Smooth muscle cell (in vitro differentiated cells): ENCODE measurements at regions not wholly inside any gene's neighbourhood (a gene's known extent, or its start where the extent isn't known, plus 50 kb on each side); places are given as distances from the start of the nearest gene placed in this dataset.
"Not testable (repeated sequence)": the region's sequence is repeated elsewhere in the genome, so short reads cannot be mapped to it uniquely, and the experiment has no call there.

Experiments used
- DNase-seq: peaks from one replicate; lab custom pipeline; 2025; ENCODE audit not compliant: unreplicated experiment; lab: John Stamatoyannopoulos, UW
- H2AFZ ChIP-seq: fragments of 200-600 bp; sonication (generic); 2 replicates; pipeline ENCODE4 v1.6.0; 2016; ENCODE audit warnings: antibody characterized with exemption, low read depth, mild to moderate bottlenecking
- H3F3A ChIP-seq: fragments of 200-600 bp; sonication (generic); 2 replicates; pipeline ENCODE4 v1.6.0; 2017; ENCODE audit warnings: antibody characterized with exemption, low read depth
- H3K27ac ChIP-seq: fragments of 200-600 bp; sonication (generic); 2 replicates; pipeline ENCODE4 v1.5.1; 2016; ENCODE audit warnings: low read depth, mild to moderate bottlenecking
- H3K27me3 ChIP-seq: fragments of 200-600 bp; sonication (generic); 2 replicates; pipeline ENCODE4 v1.6.1; 2016; ENCODE audit warnings: low read depth, mild to moderate bottlenecking
- H3K36me3 ChIP-seq: fragments of 200-600 bp; sonication (generic); 2 replicates; pipeline ENCODE4 v1.5.1; 2016; ENCODE audit warnings: low read depth
- H3K4me1 ChIP-seq: fragments of 200-600 bp; sonication (generic); 2 replicates; pipeline ENCODE4 v1.5.1; 2016; ENCODE audit warnings: low read depth
- H3K4me2 ChIP-seq: fragments of 200-600 bp; sonication (generic); 2 replicates; pipeline ENCODE4 v1.6.0; 2016; ENCODE audit warnings: mild to moderate bottlenecking
- H3K4me3 ChIP-seq: fragments of 200-600 bp; sonication (generic); 2 replicates; pipeline ENCODE4 v1.5.1; 2016; ENCODE audit warnings: mild to moderate bottlenecking
- H3K79me2 ChIP-seq: fragments of 200-600 bp; sonication (generic); 2 replicates; pipeline ENCODE4 v1.6.0; 2016; ENCODE audit warnings: low read depth, mild to moderate bottlenecking
- H3K9ac ChIP-seq: fragments of 200-600 bp; sonication (generic); 2 replicates; pipeline ENCODE4 v1.6.0; 2016; ENCODE audit warnings: low read depth
- H3K9me3 ChIP-seq: fragments of 200-600 bp; sonication (generic); replicated peaks from 2 replicates; pipeline ENCODE4 v1.5.1; 2016; ENCODE audit warnings: low read depth
- H4K20me1 ChIP-seq: fragments of 200-600 bp; sonication (generic); 2 replicates; pipeline ENCODE4 v1.6.0; 2016; ENCODE audit warnings: low read depth
- WGBS: methylation state at CpG from one replicate; pipeline ENCODE4 v1.1.7; 2016; ENCODE audit warnings: low lambda C conversion rate; 5-methylcytosine and 5-hydroxymethylcytosine counted together
- TF ChIP-seq, protein P1 (sequence below): fragments of 200-600 bp; sonication (generic); IDR thresholded peaks from 2 replicates; pipeline ENCODE4 v1.5.1; 2017; ENCODE audit warnings: borderline replicate concordance, mild to moderate bottlenecking, antibody characterized with exemption; ENCODE audit not compliant: insufficient read depth, poor library complexity, severe bottlenecking

DNA sequence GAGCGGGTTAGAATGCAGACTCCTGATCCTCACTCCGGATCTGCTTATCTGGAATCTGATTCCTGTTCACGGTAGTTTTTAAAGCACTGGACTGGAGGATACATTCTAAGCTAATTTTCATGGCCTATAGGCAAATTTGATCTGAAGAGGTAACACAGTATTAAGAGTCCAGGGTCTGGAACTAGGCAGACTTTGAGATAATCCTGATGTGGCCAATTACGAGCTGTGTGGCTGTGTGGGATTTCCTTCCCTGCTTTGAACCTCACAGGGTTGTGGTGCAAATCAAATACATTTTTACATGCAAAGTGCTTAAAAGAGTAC is 285.2 kb downstream of the MIAT start:
- H3K27me3 ChIP-seq, result peaks cover 6% of the 10 kb centered on the region
- 17% methylated on average over 4 of the region's 4 CpGs for whole genome bisulfite sequencing

DNA sequence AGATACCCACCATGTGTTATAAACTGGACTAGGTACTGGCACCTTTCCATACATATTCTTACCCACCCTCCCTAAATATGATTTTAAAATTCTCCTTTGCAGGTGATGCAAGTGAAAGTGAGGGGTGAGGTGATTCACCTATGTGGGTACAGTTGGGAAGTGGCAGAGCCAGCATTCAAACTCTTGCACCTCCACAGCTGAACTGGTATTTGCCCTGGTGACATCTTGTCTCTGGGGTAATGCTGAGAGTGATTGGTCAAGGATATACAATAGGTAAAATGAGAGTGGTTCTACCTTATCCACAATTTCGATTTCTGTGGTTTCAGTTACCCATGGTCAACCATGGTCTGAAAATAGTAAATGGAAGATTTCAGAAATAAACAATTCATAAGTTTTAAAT is 288.2 kb downstream of the MIAT start:
- TF ChIP-seq, protein P1, sequence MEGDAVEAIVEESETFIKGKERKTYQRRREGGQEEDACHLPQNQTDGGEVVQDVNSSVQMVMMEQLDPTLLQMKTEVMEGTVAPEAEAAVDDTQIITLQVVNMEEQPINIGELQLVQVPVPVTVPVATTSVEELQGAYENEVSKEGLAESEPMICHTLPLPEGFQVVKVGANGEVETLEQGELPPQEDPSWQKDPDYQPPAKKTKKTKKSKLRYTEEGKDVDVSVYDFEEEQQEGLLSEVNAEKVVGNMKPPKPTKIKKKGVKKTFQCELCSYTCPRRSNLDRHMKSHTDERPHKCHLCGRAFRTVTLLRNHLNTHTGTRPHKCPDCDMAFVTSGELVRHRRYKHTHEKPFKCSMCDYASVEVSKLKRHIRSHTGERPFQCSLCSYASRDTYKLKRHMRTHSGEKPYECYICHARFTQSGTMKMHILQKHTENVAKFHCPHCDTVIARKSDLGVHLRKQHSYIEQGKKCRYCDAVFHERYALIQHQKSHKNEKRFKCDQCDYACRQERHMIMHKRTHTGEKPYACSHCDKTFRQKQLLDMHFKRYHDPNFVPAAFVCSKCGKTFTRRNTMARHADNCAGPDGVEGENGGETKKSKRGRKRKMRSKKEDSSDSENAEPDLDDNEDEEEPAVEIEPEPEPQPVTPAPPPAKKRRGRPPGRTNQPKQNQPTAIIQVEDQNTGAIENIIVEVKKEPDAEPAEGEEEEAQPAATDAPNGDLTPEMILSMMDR, result no peak
- H3K27me3 ChIP-seq, result peaks cover 6% of the 10 kb centered on the region
- no peak overlapping the region for H3K4me2 ChIP-seq
- H3K79me2 ChIP-seq, result no peaks in the 10 kb centered on the region
- H3K4me1 ChIP-seq, result peaks cover 14% of the 10 kb centered on the region
- H2AFZ ChIP-seq, result no peak overlapping the region
- H4K20me1 ChIP-seq, result no peaks in the 10 kb centered on the region
- H3K36me3 ChIP-seq, result no peaks in the 10 kb centered on the region
- no peaks in the 10 kb centered on the region for H3F3A ChIP-seq
- no peak overlapping the region for H3K27ac ChIP-seq
- no peak for DNase-seq
- WGBS, result 70% methylated on average over 1 of the region's 1 CpG
- H3K9ac ChIP-seq, result no peak overlapping the region
- no peak overlapping the region for H3K4me3 ChIP-seq
- no peaks in the 10 kb centered on the region for H3K9me3 ChIP-seq

More for the DNA sequence above, 285.2 kb downstream of the MIAT start:
- Histone ChIP-seq H4K20me1 (no peaks in the 10 kb centered on the region), H3K9me3 (no peaks in the 10 kb centered on the region), H3K79me2 (no peaks in the 10 kb centered on the region), H3K9ac (no peak overlapping the region), H3F3A (no peaks in the 10 kb centered on the region), H3K27ac (peak overlapping the region; percentile 32), H3K36me3 (no peaks in the 10 kb centered on the region), H2AFZ (no peak overlapping the region), H3K4me3 (no peak overlapping the region), H3K4me2 (peak overlapping the region; percentile 35), H3K4me1 (peaks cover 14% of the 10 kb centered on the region)
- no peak for DNase-seq
- TF ChIP-seq, protein P1, result no peak

DNA sequence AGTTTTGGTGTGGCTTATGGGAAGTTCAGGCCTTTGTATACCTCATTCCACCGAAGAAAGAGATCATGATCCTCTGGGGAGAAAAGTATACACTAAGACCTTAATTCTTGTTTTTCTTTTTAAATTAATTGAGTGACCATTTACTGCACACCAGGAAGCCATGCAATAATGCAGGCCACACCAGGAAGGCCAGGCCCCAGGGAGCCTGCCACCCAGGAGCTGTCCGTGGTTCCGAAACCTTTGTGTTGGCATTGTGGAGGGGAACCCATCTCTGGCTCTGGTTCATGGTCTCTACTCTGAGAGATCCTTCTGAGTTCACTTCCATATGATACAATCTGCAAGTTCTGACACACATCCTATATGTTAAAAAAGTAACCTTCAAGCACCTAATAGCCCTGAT is 291.8 kb downstream of the MIAT start:
- 74% methylated on average over 3 of the region's 3 CpGs for WGBS
- H3K27me3 ChIP-seq, result peaks cover 39% of the 10 kb centered on the region
- H3K4me2 ChIP-seq, result no peak overlapping the region
- no peaks in the 10 kb centered on the region for H3F3A ChIP-seq
- no peaks in the 10 kb centered on the region for H4K20me1 ChIP-seq
- no peak overlapping the region for H3K9ac ChIP-seq
- H3K27ac ChIP-seq, result no peak overlapping the region
- H3K79me2 ChIP-seq, result no peaks in the 10 kb centered on the region
- no peaks in the 10 kb centered on the region for H3K36me3 ChIP-seq
- H3K4me1 ChIP-seq, result peaks cover 15% of the 10 kb centered on the region
- H3K4me3 ChIP-seq, result no peak overlapping the region
- no peak for DNase-seq
- TF ChIP-seq, protein P1, result no peak
- no peak overlapping the region for H2AFZ ChIP-seq
- H3K9me3 ChIP-seq, result no peaks in the 10 kb centered on the region

DNA sequence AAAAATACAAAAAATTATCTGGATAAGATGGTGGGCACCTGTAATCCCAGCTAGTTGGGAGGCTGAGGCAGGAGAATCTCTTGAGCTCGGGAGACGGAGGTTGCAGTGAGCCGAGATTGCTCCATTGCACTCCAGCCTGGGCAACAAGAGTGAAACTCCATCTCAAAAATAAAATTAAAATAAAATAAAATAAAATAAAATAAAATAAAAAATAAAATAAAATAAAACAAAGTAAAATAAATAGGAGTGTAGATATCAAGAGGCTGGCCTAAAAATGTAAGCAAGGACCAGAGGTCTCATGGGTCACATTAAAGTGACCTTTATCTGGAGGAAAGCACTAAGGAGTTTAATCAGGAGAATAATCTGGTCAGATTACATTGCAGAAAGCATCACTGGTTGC is 293.8 kb downstream of the MIAT start:
- not testable (repeated sequence) for H3K27ac ChIP-seq, H3F3A ChIP-seq, H2AFZ ChIP-seq, H3K36me3 ChIP-seq, H3K79me2 ChIP-seq, H3K9me3 ChIP-seq, DNase-seq, H3K9ac ChIP-seq, H3K4me2 ChIP-seq, H3K4me3 ChIP-seq, H4K20me1 ChIP-seq
- WGBS, result 95% methylated on average over 3 of the region's 3 CpGs
- Histone ChIP-seq H3K27me3 (peaks cover 59% of the 10 kb centered on the region), H3K4me1 (peaks cover 15% of the 10 kb centered on the region)
